MG63 (cell line): ENCODE measurements at regions not wholly inside any gene's neighbourhood (a gene's known extent, or its start where the extent isn't known, plus 50 kb on each side); places are given as distances from the start of the nearest gene placed in this dataset.

Experiments used
- DNase-seq: peaks from one replicate; pipeline ENCODE4 v3.0.0-alpha.2; 2020
- H3K27me3 ChIP-seq: fragments of 250-450 bp; sonication (Bioruptor Pico); 2 replicates; pipeline ENCODE4 v1.5.1; 2020; ENCODE audit warnings: mild to moderate bottlenecking, moderate library complexity
- H3K36me3 ChIP-seq: fragments of 250-450 bp; sonication (Bioruptor Pico); 2 replicates; pipeline ENCODE4 v1.5.1; 2020; ENCODE audit warnings: mild to moderate bottlenecking, moderate library complexity
- H3K4me3 ChIP-seq: fragments of 250-450 bp; sonication (Bioruptor Pico); 2 replicates; pipeline ENCODE4 v1.5.1; 2020; ENCODE audit warnings: mild to moderate bottlenecking, moderate library complexity
- H3K9me3 ChIP-seq: fragments of 250-450 bp; sonication (Bioruptor Pico); 2 replicates; pipeline ENCODE4 v1.5.1; 2020; ENCODE audit warnings: mild to moderate bottlenecking, moderate library complexity

DNA sequence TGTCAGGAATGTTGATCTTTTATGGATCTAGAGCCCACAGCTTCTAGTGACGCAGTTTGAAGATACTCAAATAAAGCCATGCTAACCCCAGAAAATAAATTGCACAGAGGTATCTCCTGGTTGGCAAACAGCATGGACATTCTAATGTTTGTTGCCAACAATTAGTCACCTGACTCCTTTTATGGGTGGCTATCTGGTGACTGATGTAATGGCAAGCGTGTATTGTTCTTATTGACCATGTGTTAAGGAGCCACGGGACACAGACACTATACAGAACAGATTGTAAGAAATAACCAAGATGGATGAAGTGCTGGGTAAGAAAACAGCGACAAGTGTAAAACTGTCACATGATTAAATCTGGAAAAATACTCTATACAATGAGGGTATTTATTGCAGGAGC is 401.3 kb upstream of the PDE3A start:
- DNase-seq: no peak
- Histone ChIP-seq H3K27me3 (no peaks in the 10 kb centered on the region), H3K4me3 (no peak overlapping the region), H3K9me3 (no peaks in the 10 kb centered on the region), H3K36me3 (no peaks in the 10 kb centered on the region)

DNA sequence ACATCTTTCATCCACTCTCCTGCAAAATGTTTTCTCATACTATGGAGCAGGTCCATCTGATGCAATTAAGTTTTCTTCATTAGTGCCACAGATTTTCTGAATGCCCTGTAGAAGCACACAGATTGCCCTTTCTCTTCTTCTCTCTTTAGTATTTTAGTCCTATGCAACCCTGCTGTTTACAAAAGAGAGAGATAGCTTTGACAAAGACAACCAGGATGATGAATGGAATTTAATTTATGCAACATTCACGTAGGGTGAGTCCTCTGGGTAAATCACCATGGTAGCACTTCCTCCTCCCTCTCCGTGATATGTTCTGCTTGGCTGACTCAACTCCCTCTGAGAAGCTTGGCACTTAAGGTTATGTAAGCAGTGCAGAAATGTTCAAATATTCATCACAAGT is 400.9 kb upstream of the PDE3A start:
- no peaks in the 10 kb centered on the region for H3K27me3 ChIP-seq
- no peaks in the 10 kb centered on the region for H3K36me3 ChIP-seq
- no peak overlapping the region for H3K4me3 ChIP-seq
- H3K9me3 ChIP-seq: no peaks in the 10 kb centered on the region
- DNase-seq: peak; percentile 80

DNA sequence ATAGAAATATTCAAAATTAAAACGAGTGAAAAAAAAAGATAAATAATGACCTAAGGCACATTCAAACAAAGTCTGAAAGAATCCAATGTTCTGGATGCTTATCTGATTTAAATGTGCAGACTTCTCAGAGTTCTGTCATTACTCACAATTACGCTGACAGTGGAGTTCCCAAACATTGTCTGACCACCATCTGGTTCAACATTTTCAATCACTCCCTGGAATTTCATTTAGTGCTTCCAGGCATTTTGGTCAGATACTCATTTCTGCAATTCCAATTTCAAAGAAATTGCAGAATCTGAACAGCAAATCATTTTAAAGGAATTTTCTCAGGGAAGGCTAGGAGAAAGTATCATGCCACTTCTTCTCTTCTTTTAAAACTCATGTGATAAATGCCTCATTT is 398.2 kb upstream of the PDE3A start:
- no peak for DNase-seq
- no peak overlapping the region for H3K4me3 ChIP-seq
- H3K36me3 ChIP-seq: no peaks in the 10 kb centered on the region
- no peaks in the 10 kb centered on the region for H3K27me3 ChIP-seq
- H3K9me3 ChIP-seq: no peaks in the 10 kb centered on the region

GRCh38 chr12:19970821-19971220 is 397.5 kb upstream of the PDE3A start:
- Histone ChIP-seq H3K4me3 (no peak overlapping the region), H3K9me3 (no peaks in the 10 kb centered on the region), H3K27me3 (no peaks in the 10 kb centered on the region), H3K36me3 (no peaks in the 10 kb centered on the region)
- DNase-seq: peak; percentile 4

- no peaks in the 10 kb centered on the region for H3K9me3 ChIP-seq
- H3K27me3 ChIP-seq: no peaks in the 10 kb centered on the region
- DNase-seq: peak; percentile 23
- no peaks in the 10 kb centered on the region for H3K36me3 ChIP-seq
- no peak overlapping the region for H3K4me3 ChIP-seq
Observed at GRCh38 chr12:19971361-19972280, 396.7 kb upstream of the PDE3A start.

- Histone ChIP-seq H3K36me3 (no peaks in the 10 kb centered on the region), H3K4me3 (no peak overlapping the region), H3K27me3 (no peaks in the 10 kb centered on the region), H3K9me3 (no peaks in the 10 kb centered on the region)
- no peak for DNase-seq
Observed at GRCh38 chr12:19972325-19973288, 395.7 kb upstream of the PDE3A start.

DNA sequence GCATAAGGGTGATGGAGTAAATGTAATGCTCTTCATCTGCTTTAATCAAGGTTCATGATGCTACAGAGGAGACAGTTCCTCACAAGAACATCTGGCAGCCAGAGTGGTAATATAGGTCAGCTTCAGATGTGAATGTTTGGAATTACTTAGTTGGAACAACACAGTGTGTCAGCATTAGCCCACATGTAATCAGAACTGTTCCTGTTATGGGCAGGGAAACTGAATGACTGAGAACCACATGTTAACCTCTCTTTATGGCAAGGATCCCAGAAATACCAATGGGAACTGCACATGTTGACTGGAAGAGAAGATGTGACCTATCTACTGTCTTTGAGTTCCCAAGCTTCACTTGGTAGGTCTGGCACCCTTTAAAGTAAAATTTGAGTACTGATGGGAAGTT is 390.1 kb upstream of the PDE3A start:
- peak; percentile 18 for DNase-seq
- Histone ChIP-seq H3K27me3 (no peaks in the 10 kb centered on the region), H3K36me3 (no peaks in the 10 kb centered on the region), H3K4me3 (no peak overlapping the region), H3K9me3 (no peaks in the 10 kb centered on the region)

- Histone ChIP-seq H3K9me3 (no peaks in the 10 kb centered on the region), H3K36me3 (no peaks in the 10 kb centered on the region), H3K27me3 (no peaks in the 10 kb centered on the region), H3K4me3 (no peak overlapping the region)
- DNase-seq: no peak
Observed at GRCh38 chr12:19979584-19979983, 388.8 kb upstream of the PDE3A start.

DNA sequence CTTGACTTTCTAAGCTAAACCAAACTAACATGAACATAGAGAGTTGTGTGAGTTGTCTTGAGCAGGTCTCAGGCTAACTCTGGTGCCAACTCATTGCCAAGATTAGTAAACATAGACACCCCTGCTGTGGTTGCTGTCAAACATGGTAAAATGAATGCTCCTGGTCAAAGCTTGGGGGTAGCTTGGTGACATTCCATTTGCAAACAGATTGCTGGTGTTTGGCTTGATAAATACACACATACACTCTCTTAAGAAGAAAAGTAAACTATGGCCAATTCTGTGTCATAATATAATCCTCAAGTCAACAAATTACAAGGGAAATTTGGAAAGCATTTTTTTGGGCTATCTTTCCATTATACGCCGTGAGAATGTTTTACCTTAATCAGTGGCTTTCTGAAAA is 386.4 kb upstream of the PDE3A start:
- no peaks in the 10 kb centered on the region for H3K9me3 ChIP-seq
- no peak overlapping the region for H3K4me3 ChIP-seq
- H3K27me3 ChIP-seq: no peaks in the 10 kb centered on the region
- H3K36me3 ChIP-seq: no peaks in the 10 kb centered on the region
- DNase-seq: no peak

- H3K36me3 ChIP-seq: no peaks in the 10 kb centered on the region
- H3K27me3 ChIP-seq: no peaks in the 10 kb centered on the region
- H3K9me3 ChIP-seq: no peaks in the 10 kb centered on the region
- no peak overlapping the region for H3K4me3 ChIP-seq
- no peak for DNase-seq
Observed at GRCh38 chr12:19988001-19988400, 380.3 kb upstream of the PDE3A start.

DNA sequence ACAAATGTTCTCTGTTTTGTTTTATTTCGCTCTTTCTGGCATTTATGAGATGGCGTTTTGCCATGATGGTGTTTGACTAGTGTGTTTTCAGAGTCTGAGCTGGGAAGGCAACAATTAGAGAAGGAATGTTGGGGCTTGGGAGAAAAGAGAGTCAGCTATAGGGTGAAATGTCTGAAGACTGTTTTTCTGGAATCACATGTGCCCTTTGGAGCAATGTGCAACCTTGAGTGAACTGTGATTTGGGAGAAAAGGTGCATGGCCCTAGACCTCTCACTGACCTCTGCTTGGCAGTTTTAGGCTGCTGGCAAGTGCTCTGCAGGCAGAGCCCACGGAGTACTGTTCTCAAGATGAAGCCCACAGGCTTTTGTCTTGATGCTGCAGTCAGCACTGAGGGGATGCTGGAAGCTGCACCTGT is 379.9 kb upstream of the PDE3A start:
- DNase-seq: no peak
- H3K36me3 ChIP-seq: no peaks in the 10 kb centered on the region

GRCh38 chr12:19988948-19989347 is 379.4 kb upstream of the PDE3A start:
- Histone ChIP-seq H3K27me3 (no peaks in the 10 kb centered on the region), H3K36me3 (no peaks in the 10 kb centered on the region), H3K4me3 (no peak overlapping the region), H3K9me3 (no peaks in the 10 kb centered on the region)
- DNase-seq: no peak

More for the DNA sequence above, 379.9 kb upstream of the PDE3A start:
- no peaks in the 10 kb centered on the region for H3K9me3 ChIP-seq
- H3K27me3 ChIP-seq: no peaks in the 10 kb centered on the region
- no peak overlapping the region for H3K4me3 ChIP-seq

- Histone ChIP-seq H3K36me3 (no peaks in the 10 kb centered on the region), H3K27me3 (no peaks in the 10 kb centered on the region), H3K4me3 (no peak overlapping the region), H3K9me3 (no peaks in the 10 kb centered on the region)
- no peak for DNase-seq
Observed at GRCh38 chr12:19991146-19991545, 377.2 kb upstream of the PDE3A start.

DNA sequence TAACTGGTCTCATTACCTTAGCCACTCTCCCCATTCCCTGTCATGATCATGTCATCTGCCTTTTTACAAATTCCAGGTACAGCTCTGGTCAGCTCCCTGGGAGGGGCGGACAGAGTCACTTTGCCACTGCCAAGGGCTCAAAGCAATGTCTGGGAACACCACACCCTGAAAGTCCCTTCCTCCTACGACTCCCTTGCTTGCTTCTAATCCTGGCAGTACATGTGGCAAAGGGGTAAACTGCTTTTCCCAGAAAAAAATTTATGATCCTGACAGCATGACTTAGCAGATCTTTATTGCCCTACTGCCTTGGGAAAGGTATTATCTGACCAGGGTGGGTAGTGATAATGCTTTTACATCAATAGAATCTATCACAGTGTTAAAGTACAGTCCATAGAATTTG is 376.0 kb upstream of the PDE3A start:
- Histone ChIP-seq H3K36me3 (no peaks in the 10 kb centered on the region), H3K9me3 (no peaks in the 10 kb centered on the region), H3K27me3 (no peaks in the 10 kb centered on the region), H3K4me3 (no peak overlapping the region)
- DNase-seq: no peak

- Histone ChIP-seq H3K9me3 (no peaks in the 10 kb centered on the region), H3K36me3 (no peaks in the 10 kb centered on the region), H3K4me3 (no peak overlapping the region), H3K27me3 (no peaks in the 10 kb centered on the region)
- no peak for DNase-seq
Observed at GRCh38 chr12:19994968-19995367, 373.4 kb upstream of the PDE3A start.

- no peak for DNase-seq
- Histone ChIP-seq H3K27me3 (no peaks in the 10 kb centered on the region), H3K36me3 (no peaks in the 10 kb centered on the region), H3K9me3 (no peaks in the 10 kb centered on the region), H3K4me3 (no peak overlapping the region)
Observed at GRCh38 chr12:19997656-19998400, 370.5 kb upstream of the PDE3A start.

- no peaks in the 10 kb centered on the region for H3K27me3 ChIP-seq
- DNase-seq: no peak
- no peaks in the 10 kb centered on the region for H3K36me3 ChIP-seq
- no peak overlapping the region for H3K4me3 ChIP-seq
- no peaks in the 10 kb centered on the region for H3K9me3 ChIP-seq
Observed at GRCh38 chr12:19998411-19998810, 369.9 kb upstream of the PDE3A start.
